Limb (tissue), 2 donors: ENCODE measurements at regions not wholly inside any gene's neighbourhood (a gene's known extent, or its start where the extent isn't known, plus 50 kb on each side); places are given as distances from the start of the nearest gene placed in this dataset.

Experiments
- DNase-seq, 2 donors: peaks; one replicate each; pipeline ENCODE4 v3.0.0-alpha.2; 2016; ENCODE audit errors: extremely low spot score in 2 of 2

GRCh38 chr18:47547539-47548202, 296.2 kb upstream of the SKOR2 start:
- no peak for DNase-seq

- no peak for DNase-seq
These were observed 294.2 kb upstream of the SKOR2 start for GRCh38 chr18:47545613-47546012.

GRCh38 chr18:47543080-47543479, 291.6 kb upstream of the SKOR2 start:
- DNase-seq, result no peak

- no peak for DNase-seq
These were observed 291.1 kb upstream of the SKOR2 start for GRCh38 chr18:47542551-47542950.

GRCh38 chr18:47531717-47532116, 280.3 kb upstream of the SKOR2 start:
- peak in 1 of 2 donors; percentile 40 for DNase-seq

DNA sequence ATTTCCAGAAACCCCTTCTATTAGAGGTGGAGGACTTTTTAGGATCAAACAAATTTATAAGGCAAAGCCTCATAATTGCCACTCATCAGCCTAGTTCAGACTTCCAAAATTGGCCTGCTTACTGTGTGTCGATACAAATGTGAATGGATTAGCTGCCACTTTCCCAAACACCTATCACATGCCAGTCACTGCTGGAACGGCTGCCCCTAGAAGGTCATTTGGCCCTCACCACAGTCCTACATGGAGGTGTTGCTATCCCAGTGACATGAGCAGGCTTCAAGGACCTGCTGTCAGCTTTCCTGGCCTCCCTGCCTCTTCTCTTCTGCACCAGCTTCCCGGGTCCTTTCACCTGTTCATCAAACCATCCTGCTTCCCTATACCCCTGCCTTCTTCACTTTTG, 279.2 kb upstream of the SKOR2 start:
- no peak for DNase-seq

- DNase-seq, result no peak
These were observed 276.9 kb upstream of the SKOR2 start for GRCh38 chr18:47528343-47528742.

DNA sequence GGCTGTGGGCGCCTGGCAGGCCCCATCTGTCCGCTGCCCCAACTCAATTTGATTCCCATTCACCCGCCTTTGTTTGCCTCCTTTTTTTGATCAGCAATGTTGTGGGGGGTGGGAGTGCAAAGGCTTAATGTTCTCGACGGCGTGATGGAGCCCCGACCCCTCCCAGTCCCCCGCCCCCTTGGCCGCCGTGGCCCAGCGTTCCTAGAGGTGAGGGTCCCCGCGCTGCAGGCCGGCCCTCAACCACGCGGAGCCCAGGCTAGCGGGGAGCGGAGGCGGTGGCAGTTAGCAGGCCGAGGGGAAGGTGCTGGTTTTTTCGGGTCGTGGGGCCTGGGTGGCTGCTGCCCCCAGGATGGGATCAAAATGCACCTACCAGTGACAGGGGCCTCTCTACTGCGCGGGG, 274.7 kb upstream of the SKOR2 start:
- DNase-seq, result no peak

DNA sequence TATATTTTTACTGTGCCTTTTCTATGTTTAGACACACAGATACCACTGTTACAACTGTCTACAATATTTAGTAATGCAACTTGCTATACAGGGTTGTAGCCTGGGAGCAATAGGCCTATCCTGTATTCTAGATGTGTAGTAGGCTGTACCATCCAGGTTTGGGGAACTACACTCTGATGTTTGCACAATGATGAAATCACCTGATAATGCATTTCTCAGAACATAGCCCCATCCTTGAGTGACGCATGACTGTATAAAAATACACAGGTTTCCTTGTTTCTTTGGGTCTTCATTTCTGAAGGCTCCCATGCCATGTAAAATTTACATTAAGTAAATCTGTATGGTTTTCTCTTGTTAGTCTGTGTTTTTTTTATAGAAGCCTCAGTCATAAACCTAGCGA, 270.9 kb upstream of the SKOR2 start:
- DNase-seq, result no peak

DNA sequence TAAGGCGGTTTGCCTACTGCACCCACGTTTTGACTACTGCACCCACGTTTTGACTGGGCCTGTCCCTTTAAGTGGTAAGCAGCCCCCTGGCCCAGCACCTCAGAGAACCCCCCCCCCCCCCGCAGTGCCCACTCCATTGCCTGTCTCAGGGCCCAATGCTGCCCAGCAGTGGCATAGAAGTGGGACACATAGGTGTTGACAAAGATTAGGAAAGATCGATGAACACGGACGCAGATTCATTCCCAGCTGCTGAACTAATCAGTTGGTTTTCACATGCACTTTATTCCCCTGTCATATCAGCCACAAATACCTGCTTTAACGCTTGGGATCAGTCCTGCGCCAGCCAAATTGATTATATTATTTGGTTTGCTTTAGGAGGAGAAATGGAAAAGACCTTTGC, 268.8 kb upstream of the SKOR2 start:
- no peak for DNase-seq

- DNase-seq, result no peak
These were observed 268.2 kb upstream of the SKOR2 start for GRCh38 chr18:47519706-47520105.

- DNase-seq, result no peak
These were observed 267.8 kb upstream of the SKOR2 start for GRCh38 chr18:47519277-47519676.

DNA sequence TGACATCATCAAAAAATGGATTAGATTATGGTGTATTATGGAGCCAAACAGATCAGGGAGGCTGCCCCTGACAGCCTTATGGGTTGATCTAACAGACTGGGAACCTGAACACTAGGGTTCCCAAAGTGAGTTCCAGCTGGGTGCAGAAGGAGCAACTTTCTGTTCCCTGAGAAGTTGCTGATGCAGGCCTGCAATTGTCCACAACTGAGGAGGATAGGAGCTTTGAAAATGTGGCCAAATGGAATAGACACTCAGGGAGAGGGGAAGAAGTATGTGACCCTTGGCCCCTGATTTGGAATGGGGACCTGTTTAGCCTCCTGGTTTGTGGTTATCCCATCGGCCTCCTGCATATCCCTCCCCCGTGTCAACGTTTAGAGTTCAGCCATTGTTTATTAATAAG, 262.2 kb upstream of the SKOR2 start:
- no peak for DNase-seq

DNA sequence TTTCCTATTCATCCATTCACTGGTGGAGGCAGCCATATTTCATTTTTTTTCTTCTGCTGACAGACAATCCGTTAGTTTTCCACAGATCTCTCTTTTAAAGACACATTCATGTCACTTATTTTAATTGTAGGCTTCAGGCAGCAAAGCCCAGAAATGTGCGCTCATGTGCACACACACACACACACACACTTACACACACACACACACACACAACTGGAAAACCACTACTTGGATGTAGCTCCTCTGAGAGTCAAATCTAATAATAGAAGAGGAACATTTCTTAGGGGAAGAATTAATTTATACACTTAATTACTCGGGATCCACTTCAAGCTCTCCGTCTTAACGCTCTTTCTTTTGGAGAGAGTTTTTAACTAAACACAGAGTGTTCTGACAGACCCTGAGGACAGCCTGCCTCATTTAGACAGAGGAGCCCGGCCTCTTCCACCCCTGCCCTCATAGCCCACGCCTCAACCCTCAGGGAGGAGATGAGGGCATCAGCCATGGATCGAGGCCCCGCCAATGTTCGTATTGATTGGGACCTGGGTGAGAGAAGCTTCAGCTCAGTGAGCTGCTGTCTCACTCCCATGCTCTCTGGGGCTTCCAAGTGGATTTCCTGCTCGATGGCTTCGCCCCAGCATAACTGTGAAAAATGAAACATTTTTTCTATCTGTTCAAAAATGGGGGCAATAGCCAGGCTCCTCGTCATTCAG, 261.4 kb upstream of the SKOR2 start:
- DNase-seq, result no peak

GRCh38 chr18:47512056-47512455, 260.6 kb upstream of the SKOR2 start:
- no peak for DNase-seq

GRCh38 chr18:47510831-47511230, 259.4 kb upstream of the SKOR2 start:
- no peak for DNase-seq

GRCh38 chr18:47507651-47508050, 256.2 kb upstream of the SKOR2 start:
- DNase-seq, result no peak

GRCh38 chr18:47506897-47507296, 255.4 kb upstream of the SKOR2 start:
- DNase-seq, result no peak

- DNase-seq, result no peak
These were observed 250.5 kb upstream of the SKOR2 start for GRCh38 chr18:47501946-47502345.

- no peak for DNase-seq
These were observed 249.5 kb upstream of the SKOR2 start for GRCh38 chr18:47500930-47501329.

DNA sequence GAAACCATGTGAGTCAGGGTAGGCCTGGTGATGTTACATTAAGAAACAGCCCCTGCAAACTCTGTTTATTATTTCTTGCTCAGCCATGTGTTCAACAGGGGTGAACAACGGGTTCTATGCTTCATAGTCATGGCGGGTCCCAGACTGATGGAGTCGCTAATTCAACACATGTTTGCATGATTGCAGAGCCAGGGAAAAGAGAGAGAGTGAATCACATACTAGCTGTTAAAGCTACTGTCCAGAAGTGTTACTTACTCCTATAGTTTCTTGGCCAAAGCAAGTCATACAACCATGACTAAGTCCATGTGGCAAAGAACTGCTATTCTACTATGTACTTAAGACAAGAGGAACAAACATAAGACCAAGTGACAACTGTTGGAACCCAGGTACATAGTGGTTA, 241.2 kb upstream of the SKOR2 start:
- DNase-seq, result no peak

DNA sequence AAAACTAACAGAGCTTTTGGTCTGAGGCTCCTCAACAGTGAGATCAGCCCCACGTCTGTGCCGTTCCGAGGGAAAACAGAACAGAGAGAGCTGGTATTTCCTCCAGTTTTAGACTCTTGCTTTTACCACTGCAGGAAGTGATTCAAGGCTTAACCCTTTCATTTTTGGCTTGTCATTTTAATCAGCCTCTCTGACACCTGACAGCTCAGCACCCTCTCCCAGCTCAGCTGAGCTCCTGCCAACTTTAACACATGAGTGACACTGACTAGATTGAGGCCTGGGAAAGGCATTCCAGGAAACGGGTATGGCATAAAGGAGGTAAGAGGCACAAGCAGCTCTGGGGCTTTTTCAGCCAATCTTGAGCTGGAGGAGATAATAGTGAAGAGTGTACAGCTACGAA, 239.4 kb upstream of the SKOR2 start:
- no peak for DNase-seq

GRCh38 chr18:47485221-47485797, 233.8 kb upstream of the SKOR2 start:
- DNase-seq, result no peak
